GM23338 (cell line): ENCODE measurements at regions not wholly inside any gene's neighbourhood (a gene's known extent, or its start where the extent isn't known, plus 50 kb on each side); places are given as distances from the start of the nearest gene placed in this dataset.

Experiments
- ATAC-seq: fragments of 200-7000 bp; cut with Tn5 transposase; 3 replicates; pipeline ENCODE4 v1.9.1; 2020
- DNase-seq: peaks from one replicate; pipeline ENCODE4 v3.0.0-alpha.2; 2015; ENCODE audit warnings: low spot score
- H2AFZ ChIP-seq: fragments of 200-600 bp; sonication (generic); 2 replicates; pipeline ENCODE4 v1.8.0; 2016; ENCODE audit warnings: antibody characterized with exemption, mild to moderate bottlenecking, moderate library complexity
- H3F3A ChIP-seq: fragments of 200-600 bp; sonication (generic); replicated peaks from 2 replicates; pipeline ENCODE4 v1.8.0; 2017; ENCODE audit warnings: antibody characterized with exemption, mixed run types, low read depth
- H3K27ac ChIP-seq: fragments of 200-600 bp; sonication (generic); 2 replicates; pipeline ENCODE4 v1.6.1; 2016; ENCODE audit warnings: low read depth
- H3K27me3 ChIP-seq: fragments of 200-600 bp; sonication (generic); 2 replicates; pipeline ENCODE4 v1.8.0; 2016; ENCODE audit warnings: mild to moderate bottlenecking, mixed run types, moderate library complexity; ENCODE audit not compliant: insufficient read depth
- H3K36me3 ChIP-seq: fragments of 200-600 bp; sonication (generic); 2 replicates; pipeline ENCODE4 v1.8.0; 2016; ENCODE audit warnings: mild to moderate bottlenecking; ENCODE audit not compliant: insufficient read depth
- H3K4me1 ChIP-seq: fragments of 200-600 bp; sonication (generic); 2 replicates; pipeline ENCODE4 v1.8.0; 2016; ENCODE audit warnings: mild to moderate bottlenecking, moderate library complexity; ENCODE audit not compliant: insufficient read depth
- H3K4me2 ChIP-seq: fragments of 200-600 bp; sonication (generic); 2 replicates; pipeline ENCODE4 v1.7.1; 2017; ENCODE audit warnings: mixed run types
- H3K4me3 ChIP-seq: fragments of 200-600 bp; sonication (generic); 2 replicates; pipeline ENCODE4 v1.6.1; 2016; ENCODE audit warnings: mixed run types
- H3K79me2 ChIP-seq: fragments of 200-600 bp; sonication (generic); replicated peaks from 2 replicates; pipeline ENCODE4 v1.8.0; 2017; ENCODE audit warnings: mild to moderate bottlenecking; ENCODE audit not compliant: insufficient read depth
- H3K9me2 ChIP-seq: fragments of 200-600 bp; sonication (generic); 2 replicates; pipeline ENCODE4 v1.8.0; 2017; ENCODE audit not compliant: insufficient read depth
- H4K20me1 ChIP-seq: fragments of 200-600 bp; sonication (generic); replicated peaks from 2 replicates; pipeline ENCODE4 v1.8.0; 2017; ENCODE audit warnings: mild to moderate bottlenecking; ENCODE audit not compliant: insufficient read depth
- H3K27ac Mint-ChIP-seq: 2 replicates; pipeline ENCODE4 v1.8.0; 2020; ENCODE audit warnings: inconsistent platforms, mild to moderate bottlenecking, moderate library complexity, mixed read lengths
- H3K27me3 Mint-ChIP-seq: 3 replicates; pipeline ENCODE4 v1.8.0; 2022; ENCODE audit warnings: low read depth, mild to moderate bottlenecking, moderate library complexity, mixed read lengths, inconsistent platforms; ENCODE audit not compliant: insufficient read depth, poor library complexity
- H3K36me3 Mint-ChIP-seq: 3 replicates; pipeline ENCODE4 v1.8.0; 2021; ENCODE audit warnings: low read depth, mild to moderate bottlenecking, inconsistent platforms, moderate library complexity, mixed read lengths
- H3K4me1 Mint-ChIP-seq: 3 replicates; pipeline ENCODE4 v1.8.0; 2020; ENCODE audit warnings: mild to moderate bottlenecking, inconsistent platforms, mixed read lengths
- H3K4me3 Mint-ChIP-seq: 3 replicates; pipeline ENCODE4 v1.8.0; 2021; ENCODE audit warnings: moderate library complexity, mild to moderate bottlenecking, inconsistent platforms, mixed read lengths
- H3K9me3 Mint-ChIP-seq: 3 replicates; pipeline ENCODE4 v1.8.0; 2020; ENCODE audit warnings: moderate library complexity, mild to moderate bottlenecking, inconsistent platforms, mixed read lengths
- CREB1 ChIP-seq: fragments of 250-450 bp; sonication (Bioruptor Pico); IDR thresholded peaks from 2 replicates; pipeline ENCODE4 v1.5.0; 2020; ENCODE audit warnings: low read depth, mild to moderate bottlenecking, moderate library complexity
- CTCF ChIP-seq, 2 experiments: fragments of 200-600 bp in 1 of 2; sonication (generic) in 1 of 2; conservative IDR thresholded peaks; 2 replicates each; pipeline versions ENCODE4 v1.5.1 to v1.6.1; 2016 to 2017; ENCODE audit warnings: antibody characterized with exemption in 2 of 2, low read depth in 2 of 2, mild to moderate bottlenecking in 2 of 2, moderate library complexity in 1 of 2
- EZH2 ChIP-seq: fragments of 200-600 bp; sonication (generic); IDR thresholded peaks from one replicate; pipeline ENCODE4 v1.8.0; 2017; ENCODE audit warnings: antibody characterized with exemption, mild to moderate bottlenecking, low read depth; ENCODE audit not compliant: unreplicated experiment
- EZH2phosphoT487 ChIP-seq: fragments of 200-600 bp; sonication (generic); IDR thresholded peaks from one replicate; pipeline ENCODE4 v1.8.1; 2018; ENCODE audit warnings: antibody characterized with exemption; ENCODE audit not compliant: unreplicated experiment
- JUNB ChIP-seq: IDR thresholded peaks from one replicate; pipeline ENCODE4 v1.6.1; 2016; ENCODE audit warnings: antibody characterized with exemption; ENCODE audit not compliant: unreplicated experiment
- NANOG ChIP-seq: IDR thresholded peaks from 2 replicates; pipeline ENCODE4 v1.6.1; 2016; ENCODE audit warnings: antibody characterized with exemption, borderline replicate concordance
- STAT1 ChIP-seq: IDR thresholded peaks from one replicate; pipeline ENCODE4 v1.6.1; 2016; ENCODE audit warnings: antibody characterized with exemption; ENCODE audit not compliant: unreplicated experiment
- ZNF114 ChIP-seq: fragments of 250-450 bp; sonication (Bioruptor Pico); IDR thresholded peaks from 2 replicates; pipeline ENCODE4 v1.5.0; 2020; ENCODE audit warnings: mild to moderate bottlenecking, moderate library complexity
- ZNF331 ChIP-seq: fragments of 250-450 bp; sonication (Bioruptor Pico); IDR thresholded peaks from 2 replicates; pipeline ENCODE4 v1.5.0; 2020; ENCODE audit warnings: low read depth, mild to moderate bottlenecking, moderate library complexity
- TF ChIP-seq, protein P1 (sequence below): IDR thresholded peaks from one replicate; pipeline ENCODE4 v1.6.1; 2018; ENCODE audit warnings: antibody characterized with exemption; ENCODE audit not compliant: unreplicated experiment

DNA sequence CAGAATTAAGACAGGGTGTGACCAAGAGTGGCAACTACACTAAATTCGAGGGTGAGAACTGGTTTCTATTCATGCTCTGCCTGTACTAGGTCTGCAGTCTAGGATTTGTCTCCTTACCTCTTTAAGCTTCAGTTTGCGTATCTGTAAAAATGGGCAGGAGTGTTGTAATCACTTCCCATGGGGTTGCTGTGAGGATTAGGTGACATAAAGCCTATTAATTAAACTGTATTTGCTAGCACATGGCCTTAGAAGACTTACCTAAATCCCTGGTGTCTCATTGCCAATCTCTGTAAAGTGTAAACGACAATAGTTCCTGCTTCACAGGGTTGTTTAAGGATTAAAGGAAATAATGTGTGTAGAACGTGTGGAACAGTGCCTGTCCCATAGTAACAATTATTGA, 193.6 kb downstream of the DRD1 start:
- DNase-seq (no peak), ATAC-seq (no peak)
- H3K9me3 Mint-ChIP-seq, result no peaks in the 10 kb centered on the region
- no peaks in the 10 kb centered on the region for H3K79me2 ChIP-seq
- no peaks in the 10 kb centered on the region for H3K27me3 ChIP-seq
- H3K4me2 ChIP-seq, result no peak overlapping the region
- no peaks in the 10 kb centered on the region for H3K36me3 Mint-ChIP-seq
- no peaks in the 10 kb centered on the region for H3K9me2 ChIP-seq
- no peaks in the 10 kb centered on the region for H3F3A ChIP-seq
- H3K27ac Mint-ChIP-seq, result no peak overlapping the region
- H3K4me3 Mint-ChIP-seq, result no peak overlapping the region
- H3K4me1 ChIP-seq, result no peaks in the 10 kb centered on the region
- no peak overlapping the region for H3K27ac ChIP-seq
- no peaks in the 10 kb centered on the region for H3K4me1 Mint-ChIP-seq
- no peaks in the 10 kb centered on the region for H3K36me3 ChIP-seq
- H4K20me1 ChIP-seq, result no peaks in the 10 kb centered on the region
- peaks cover 2% of the 10 kb centered on the region for H3K27me3 Mint-ChIP-seq
- TF ChIP-seq NANOG, result no peak
- no peak for TF ChIP-seq STAT1
- no peak for TF ChIP-seq JUNB
- no peak for TF ChIP-seq ZNF114 (CRISPR knock-in tag)
- no peak for TF ChIP-seq EZH2
- no peak for TF ChIP-seq CREB1 (CRISPR knock-in tag)
- no peak for TF ChIP-seq CTCF (conservative IDR thresholded peaks at IDR 0.05; ENCODE audit: low read depth in 2 of 2)
- TF ChIP-seq, protein P1, sequence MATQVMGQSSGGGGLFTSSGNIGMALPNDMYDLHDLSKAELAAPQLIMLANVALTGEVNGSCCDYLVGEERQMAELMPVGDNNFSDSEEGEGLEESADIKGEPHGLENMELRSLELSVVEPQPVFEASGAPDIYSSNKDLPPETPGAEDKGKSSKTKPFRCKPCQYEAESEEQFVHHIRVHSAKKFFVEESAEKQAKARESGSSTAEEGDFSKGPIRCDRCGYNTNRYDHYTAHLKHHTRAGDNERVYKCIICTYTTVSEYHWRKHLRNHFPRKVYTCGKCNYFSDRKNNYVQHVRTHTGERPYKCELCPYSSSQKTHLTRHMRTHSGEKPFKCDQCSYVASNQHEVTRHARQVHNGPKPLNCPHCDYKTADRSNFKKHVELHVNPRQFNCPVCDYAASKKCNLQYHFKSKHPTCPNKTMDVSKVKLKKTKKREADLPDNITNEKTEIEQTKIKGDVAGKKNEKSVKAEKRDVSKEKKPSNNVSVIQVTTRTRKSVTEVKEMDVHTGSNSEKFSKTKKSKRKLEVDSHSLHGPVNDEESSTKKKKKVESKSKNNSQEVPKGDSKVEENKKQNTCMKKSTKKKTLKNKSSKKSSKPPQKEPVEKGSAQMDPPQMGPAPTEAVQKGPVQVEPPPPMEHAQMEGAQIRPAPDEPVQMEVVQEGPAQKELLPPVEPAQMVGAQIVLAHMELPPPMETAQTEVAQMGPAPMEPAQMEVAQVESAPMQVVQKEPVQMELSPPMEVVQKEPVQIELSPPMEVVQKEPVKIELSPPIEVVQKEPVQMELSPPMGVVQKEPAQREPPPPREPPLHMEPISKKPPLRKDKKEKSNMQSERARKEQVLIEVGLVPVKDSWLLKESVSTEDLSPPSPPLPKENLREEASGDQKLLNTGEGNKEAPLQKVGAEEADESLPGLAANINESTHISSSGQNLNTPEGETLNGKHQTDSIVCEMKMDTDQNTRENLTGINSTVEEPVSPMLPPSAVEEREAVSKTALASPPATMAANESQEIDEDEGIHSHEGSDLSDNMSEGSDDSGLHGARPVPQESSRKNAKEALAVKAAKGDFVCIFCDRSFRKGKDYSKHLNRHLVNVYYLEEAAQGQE, result no peak
- no peak for TF ChIP-seq EZH2phosphoT487
- H2AFZ ChIP-seq, result no peak overlapping the region
- no peak overlapping the region for H3K4me3 ChIP-seq

DNA sequence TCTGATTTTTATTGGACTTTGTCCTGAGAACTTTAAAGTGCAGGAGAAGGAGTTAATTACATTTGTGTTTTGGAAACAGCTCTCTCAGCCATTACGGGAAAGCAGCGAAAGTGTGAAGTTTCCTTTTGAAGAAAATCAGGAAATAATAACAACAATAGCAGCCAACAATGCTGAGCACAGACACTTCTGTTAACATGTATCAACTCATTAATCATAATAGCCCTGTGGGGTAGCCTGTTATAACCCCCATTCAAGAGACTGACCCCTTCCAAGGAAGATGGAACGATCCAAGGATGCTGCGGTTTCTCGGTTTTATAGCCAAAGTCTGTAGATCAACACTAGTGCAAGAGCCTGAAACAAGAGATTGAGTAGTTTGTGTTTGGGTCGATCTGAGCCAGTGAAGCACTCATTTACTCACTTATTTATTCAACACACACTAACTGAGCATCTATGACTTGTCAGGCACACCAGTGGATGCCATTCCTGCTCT, 195.5 kb downstream of the DRD1 start:
- no peak overlapping the region for H3K27ac Mint-ChIP-seq
- no peaks in the 10 kb centered on the region for H3K36me3 ChIP-seq
- ATAC-seq (no peak), DNase-seq (no peak)
- no peaks in the 10 kb centered on the region for H3K36me3 Mint-ChIP-seq
- H3K4me1 ChIP-seq, result no peaks in the 10 kb centered on the region
- H3K4me1 Mint-ChIP-seq, result no peaks in the 10 kb centered on the region
- H3K4me2 ChIP-seq, result no peak overlapping the region
- no peaks in the 10 kb centered on the region for H3K79me2 ChIP-seq
- H3F3A ChIP-seq, result no peaks in the 10 kb centered on the region
- no peaks in the 10 kb centered on the region for H3K9me3 Mint-ChIP-seq
- peaks cover 2% of the 10 kb centered on the region for H3K27me3 Mint-ChIP-seq
- H2AFZ ChIP-seq, result no peak overlapping the region
- no peak overlapping the region for H3K4me3 ChIP-seq
- TF ChIP-seq STAT1 (no peak), ZNF331 (CRISPR knock-in tag) (no peak)
- no peak overlapping the region for H3K27ac ChIP-seq
- no peaks in the 10 kb centered on the region for H3K27me3 ChIP-seq
- no peaks in the 10 kb centered on the region for H4K20me1 ChIP-seq
- no peaks in the 10 kb centered on the region for H3K9me2 ChIP-seq
- H3K4me3 Mint-ChIP-seq, result no peak overlapping the region
